ENCODE measurements at regions not wholly inside any gene's neighbourhood (a gene's known extent, or its start where the extent isn't known, plus 50 kb on each side); places are given as distances from the start of the nearest gene placed in this dataset.

- DNase-seq: no peak
Observed at GRCh38 chrX:131779306-131779705, 235.4 kb downstream of the OR13H1 start.

GRCh38 chrX:131779741-131780140 lies 235.9 kb downstream of the OR13H1 start:
- DNase-seq: no peak

DNA sequence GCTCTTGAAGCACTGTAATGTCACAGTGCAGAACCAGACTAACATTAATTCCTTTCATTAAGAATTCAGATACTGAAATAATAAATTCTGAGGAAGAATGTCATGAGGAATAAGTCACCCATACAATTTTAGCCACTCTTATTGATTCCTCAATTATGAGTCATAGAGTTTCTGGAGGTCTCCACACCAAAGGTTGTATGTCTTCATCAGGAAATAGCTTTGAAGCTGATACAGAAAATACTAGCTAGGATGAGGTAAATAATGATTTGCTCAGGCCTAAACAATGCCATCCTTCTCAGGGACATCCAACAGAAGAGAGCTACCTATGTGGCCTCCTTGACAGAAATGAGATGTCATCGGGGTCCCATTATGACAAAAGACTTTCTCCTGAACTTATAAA lies 238.8 kb downstream of the OR13H1 start:
- DNase-seq: no peak

DNA sequence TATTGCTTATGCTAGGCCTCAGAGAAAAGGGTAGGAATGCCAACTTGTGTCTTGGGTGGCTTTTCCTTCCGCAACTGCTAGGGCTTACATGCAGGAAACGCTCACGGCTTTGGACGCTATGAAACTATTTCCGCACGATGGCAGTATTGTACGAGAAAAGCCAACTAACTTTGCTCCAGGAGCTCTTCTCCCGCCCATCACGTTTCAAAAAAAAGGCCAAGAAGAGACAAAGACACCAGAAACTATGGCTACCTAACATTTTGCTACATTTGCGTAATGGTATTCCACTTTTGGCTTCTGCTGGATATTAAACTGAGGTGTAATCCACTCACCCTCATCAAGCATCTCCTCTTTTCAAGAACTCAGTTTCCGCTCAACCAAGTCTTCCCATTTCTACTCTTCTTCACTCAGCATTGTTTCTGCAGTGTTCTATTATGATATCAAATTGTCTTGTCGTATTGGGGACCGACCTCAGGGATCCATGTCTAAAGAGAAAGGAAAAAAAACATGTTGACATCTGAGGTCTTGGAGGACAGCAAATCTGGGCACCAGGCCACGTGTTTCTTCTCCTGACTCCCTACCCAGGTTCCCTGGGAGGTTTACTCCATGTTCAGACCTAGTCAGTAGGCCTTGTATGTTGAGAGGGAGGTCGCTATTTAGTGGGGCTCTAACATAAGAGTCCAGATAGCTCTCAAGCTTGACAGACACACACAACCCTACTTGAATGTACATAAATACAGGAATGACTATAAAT lies 239.4 kb upstream of the STK26 start:
- no peak for DNase-seq

DNA sequence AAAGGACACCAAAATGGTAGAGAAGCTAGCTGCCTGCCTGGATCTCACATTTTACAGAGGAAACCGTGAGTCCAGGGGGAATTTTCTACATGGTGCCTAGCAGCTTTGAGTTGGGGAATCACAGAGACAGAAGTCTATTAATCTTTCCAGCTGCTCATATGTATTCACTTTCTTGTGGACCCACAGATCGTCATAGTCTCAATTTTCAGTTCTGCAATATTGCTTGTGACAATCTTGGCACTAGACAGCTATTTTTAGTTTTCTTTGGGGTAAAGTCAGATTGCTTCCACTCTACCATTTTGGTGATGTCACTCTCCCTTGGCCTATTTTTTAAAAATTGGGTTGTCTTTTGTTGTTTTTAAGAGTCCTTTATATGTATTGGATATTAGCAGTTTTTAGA lies 233.4 kb upstream of the STK26 start:
- no peak for DNase-seq

- no peak for DNase-seq
Observed at GRCh38 chrX:131791608-131792355, 231.3 kb upstream of the STK26 start.

GRCh38 chrX:131792356-131792749 lies 230.7 kb upstream of the STK26 start:
- no peak for DNase-seq

DNA sequence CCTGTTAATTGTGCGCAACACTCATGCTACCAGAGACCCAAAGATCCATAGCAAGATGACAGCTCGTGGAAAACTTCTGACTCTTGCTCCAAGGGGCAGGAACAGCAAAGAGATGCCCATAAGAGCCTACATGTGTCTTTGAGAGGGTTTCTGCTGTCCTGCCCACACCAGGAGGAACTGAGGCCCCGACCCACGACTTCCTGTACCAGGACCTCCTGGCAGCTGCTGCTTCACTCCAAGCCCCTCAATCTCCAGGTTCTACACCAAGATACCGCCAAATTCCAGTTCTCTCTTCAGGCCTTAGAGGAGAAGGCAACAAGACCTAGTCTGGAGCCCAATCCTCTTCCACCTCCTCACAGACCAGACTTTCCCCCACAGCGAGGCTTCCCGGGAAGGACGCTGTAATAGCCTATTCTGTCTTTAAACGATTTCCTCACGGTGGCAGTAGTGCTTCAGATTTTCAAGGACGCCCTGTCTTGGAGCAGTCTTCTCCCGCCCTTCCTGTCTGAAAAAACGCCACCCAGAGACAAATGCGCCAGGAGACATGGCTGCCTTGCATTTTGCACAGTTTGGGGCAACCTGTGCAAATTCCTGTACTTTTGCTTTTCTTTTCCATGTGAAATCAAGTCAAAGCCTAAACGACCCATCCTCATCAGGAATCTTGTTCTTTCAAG lies 230.2 kb upstream of the STK26 start:
- DNase-seq: no peak

- DNase-seq: no peak
Observed at GRCh38 chrX:131795442-131796229, 227.5 kb upstream of the STK26 start.

GRCh38 chrX:131801066-131801465 lies 222.0 kb upstream of the STK26 start:
- no peak for DNase-seq

DNA sequence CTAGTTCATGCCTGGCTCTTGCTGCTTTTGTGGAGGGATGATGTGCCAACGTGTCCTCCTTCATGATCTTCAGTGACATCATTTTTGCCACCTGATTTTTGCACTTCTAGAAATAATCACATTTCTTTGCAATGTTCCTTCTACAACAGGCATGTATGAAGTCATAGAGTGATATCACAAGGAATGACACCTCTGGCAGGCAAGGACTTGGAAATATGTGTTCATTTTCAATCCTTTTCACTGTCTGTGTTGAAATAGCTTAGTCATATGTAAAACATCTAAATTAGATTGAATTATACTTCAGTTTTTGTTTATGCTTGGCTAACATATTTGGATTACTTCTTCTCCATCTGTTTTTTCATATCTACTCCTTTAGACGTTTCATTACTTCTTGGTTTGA lies 221.2 kb upstream of the STK26 start:
- no peak for DNase-seq

DNA sequence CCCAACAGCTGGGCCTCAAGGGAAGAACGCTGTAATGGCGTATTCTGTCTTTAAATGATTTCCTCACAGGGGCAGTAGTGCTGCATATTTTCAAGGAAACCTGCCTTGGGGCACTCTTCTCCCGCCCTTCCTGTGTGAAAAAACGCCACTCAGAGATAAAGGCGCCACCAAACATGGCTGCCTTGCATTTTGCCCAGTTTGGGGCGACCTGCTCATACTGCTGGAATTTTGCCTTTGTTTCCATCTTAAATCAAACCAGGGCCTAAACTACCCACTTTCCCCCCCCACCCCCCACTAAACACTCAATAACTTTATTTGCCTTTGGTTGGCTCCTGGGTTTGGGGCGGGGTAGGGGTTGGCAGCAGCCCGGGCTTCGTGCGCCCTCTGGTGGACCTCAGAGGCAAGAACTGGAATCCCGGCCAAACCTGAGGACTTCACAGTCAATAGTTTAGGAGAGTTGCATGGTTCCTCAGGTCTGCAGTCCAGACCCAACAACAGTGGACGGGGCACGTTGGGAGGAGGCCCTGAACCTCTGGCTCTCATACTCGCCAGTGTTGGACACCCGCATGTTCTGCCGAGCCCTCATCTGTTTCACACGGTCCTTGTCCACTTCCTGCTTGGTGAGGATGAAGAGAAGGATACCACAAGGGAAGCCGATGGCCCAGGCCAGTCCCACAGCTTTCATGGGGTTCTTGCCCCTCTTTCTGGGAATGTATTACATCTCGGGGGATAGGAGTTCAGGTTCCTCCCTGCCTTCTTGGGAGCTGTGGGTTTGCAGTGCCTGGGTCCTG lies 220.1 kb upstream of the STK26 start:
- DNase-seq: no peak

DNA sequence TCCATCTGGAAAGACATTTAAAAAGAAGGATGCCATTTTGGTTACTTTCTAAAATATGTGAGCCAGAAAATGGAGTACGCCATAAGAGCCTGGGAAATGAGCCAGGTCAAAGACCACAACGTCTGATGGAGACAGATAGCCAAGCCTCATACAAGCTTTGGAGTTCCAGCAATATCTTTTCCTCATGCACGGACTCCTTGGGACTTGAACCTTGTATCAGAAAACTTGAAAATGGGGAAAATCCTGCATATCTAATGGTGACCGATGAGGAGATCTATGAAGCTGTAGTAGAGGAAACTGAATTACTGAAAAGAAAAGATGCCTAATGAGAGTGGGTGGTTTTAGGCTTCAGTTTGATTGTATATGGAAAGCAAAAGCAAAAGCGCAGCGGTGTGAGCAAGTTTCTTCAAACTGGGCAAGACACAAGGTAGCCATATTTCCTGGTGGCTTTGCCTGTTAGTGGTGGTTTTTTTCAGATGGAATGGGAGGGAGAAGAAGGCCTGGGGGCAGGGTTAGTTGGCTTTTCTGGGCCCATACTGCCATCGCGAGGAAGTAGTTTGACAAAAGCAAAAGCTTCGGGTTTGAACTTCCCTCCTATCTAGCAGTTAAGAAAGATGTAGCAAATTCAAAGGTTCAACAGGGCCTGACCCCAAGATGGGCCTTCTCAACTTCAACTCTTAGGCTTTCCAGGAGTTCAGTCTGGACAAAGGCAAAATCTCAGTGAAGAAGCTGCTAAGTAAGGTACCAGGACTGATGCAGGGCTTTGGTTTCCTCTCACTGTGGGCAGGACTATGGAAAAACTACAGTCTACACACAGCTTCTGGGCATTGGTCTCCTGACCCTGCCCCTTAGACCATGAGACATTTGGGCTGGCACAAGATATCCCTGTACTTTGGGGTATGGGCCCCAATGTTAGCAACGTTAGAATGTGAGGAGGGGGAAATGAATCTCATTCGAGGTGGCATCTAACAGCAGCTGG lies 210.0 kb upstream of the STK26 start:
- no peak for DNase-seq

GRCh38 chrX:131816551-131817136 lies 206.5 kb upstream of the STK26 start:
- no peak for DNase-seq

DNA sequence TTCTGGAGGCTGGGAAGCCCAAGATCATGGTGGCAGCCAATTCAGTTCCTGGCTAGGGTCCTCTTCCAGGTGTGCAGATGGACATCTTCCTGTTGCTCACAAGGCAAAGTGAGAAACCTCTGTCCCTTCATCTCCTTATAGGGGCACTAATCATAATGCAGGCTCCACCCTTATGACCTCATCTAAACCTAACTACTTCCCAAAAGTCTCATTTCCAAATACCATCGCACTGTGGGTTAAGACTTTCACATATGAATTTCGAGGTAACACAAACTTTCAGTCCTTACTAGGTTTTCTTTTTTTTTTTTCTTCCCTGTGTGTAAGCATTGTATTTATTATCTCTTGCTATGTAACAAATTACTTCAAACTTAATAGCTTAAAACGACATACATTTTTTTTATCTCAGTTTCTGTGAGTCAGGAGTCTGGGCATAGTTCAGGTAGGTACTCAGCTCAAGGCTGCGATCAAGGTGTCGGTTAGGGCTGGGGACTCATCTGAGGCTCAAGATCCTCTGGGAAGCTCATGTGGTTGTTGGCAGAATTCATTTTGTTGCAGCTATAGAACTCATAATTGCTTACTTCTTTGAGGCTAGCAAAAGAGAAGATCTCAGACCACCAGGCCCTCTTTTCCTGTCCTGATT lies 204.7 kb upstream of the STK26 start:
- no peak for DNase-seq

- DNase-seq: no peak
Observed at GRCh38 chrX:131821945-131822622, 201.0 kb upstream of the STK26 start.

- DNase-seq: no peak
Observed at GRCh38 chrX:131826572-131826971, 196.5 kb upstream of the STK26 start.

DNA sequence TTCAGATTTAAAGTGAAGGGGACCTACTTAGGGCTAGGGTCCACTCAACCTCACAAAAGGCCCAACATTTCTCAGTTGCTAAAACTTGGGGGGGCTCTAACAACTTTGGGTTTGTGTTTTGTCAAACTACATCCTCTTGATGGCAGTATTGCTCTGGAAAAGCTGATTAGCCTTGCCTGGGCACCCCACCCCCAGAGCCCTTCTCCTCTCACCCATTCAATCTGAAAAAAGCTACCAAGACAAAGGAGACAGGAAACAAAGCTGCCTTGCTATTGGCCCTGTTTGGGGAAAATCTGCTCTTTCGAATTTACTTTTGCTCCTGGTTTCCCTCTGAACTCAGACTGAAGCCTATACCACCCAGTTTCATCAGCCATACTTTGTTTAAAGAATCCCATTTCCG lies 195.2 kb upstream of the STK26 start:
- DNase-seq: no peak

GRCh38 chrX:131828482-131828881 lies 194.6 kb upstream of the STK26 start:
- no peak for DNase-seq

Data from fibroblast of skin of right quadriceps (primary cell).